ENCODE measurements at regions not wholly inside any gene's neighbourhood (a gene's known extent, or its start where the extent isn't known, plus 50 kb on each side); places are given as distances from the start of the nearest gene placed in this dataset.
"Not testable (repeated sequence)": the region's sequence is repeated elsewhere in the genome, so short reads cannot be mapped to it uniquely, and the experiment has no call there.

DNA sequence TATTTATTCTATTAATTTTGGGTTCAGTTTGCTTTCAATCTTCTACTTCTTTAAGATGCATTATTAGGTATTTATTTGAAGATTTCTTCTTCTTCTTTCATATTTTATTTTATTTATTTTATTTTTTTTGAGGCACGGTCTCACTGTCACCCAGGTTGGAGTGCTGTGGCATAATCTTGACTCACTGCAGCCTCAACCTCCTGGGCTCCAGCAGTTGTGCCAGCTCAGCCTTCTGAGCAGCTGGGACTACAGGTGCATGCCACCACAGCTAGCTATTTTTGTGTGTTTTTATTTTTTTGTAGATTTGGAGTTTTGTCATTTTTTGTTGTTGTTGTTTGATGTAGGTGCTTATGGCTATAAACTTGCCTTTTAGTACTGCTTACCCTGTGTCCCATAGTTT, 543.2 kb upstream of the SGO1 start:
- no peak for DNase-seq (ENCODE audit: low spot score)

GRCh38 chr3:20726786-20727185, 540.8 kb upstream of the SGO1 start:
- DNase-seq (ENCODE audit: low spot score), result no peak

DNA sequence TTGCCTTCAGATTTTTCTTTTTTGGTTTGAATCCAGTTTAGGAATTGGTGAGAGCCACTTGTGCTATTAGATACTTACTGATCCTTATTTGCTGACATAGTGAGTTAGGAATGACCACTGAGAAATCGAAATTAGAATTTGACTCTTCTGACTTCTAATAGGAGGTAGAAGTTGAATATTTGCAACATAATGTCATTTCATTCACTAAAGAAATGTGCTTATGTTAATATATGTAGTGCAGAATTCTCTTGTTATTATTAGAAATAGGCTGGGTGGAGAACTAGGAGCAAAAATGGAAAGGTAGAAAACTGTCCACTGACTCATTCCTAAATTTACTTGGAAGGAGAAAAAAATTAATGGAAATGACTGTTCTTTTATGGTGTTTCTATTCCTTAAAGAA, 538.2 kb upstream of the SGO1 start:
- no peak for DNase-seq (ENCODE audit: low spot score)

DNA sequence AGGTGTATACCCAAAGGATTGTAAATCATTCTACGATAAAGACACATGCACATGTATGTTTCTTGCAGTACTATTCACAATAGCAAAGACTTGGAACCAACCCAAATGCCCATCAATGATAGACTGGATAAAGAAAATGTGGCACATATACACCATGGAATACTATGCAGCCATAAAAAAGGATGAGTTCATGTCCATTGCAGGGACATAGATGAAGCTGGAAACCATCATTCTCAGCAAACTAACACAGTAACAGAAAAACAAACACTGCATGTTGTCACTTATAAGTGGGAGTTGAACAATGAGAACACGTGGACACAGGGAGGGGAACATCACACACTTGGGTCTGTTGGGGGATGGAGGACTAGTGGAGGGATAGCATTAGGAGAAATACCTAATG, 530.4 kb upstream of the SGO1 start:
- DNase-seq (ENCODE audit: low spot score), result not testable (repeated sequence)

GRCh38 chr3:20701641-20702040, 515.6 kb upstream of the SGO1 start:
- peak; percentile 2 for DNase-seq (ENCODE audit: low spot score)

GRCh38 chr3:20700714-20701113, 514.7 kb upstream of the SGO1 start:
- no peak for DNase-seq (ENCODE audit: low spot score)

- DNase-seq (ENCODE audit: low spot score), result no peak
Observed at GRCh38 chr3:20698896-20699295, 512.9 kb upstream of the SGO1 start.

DNA sequence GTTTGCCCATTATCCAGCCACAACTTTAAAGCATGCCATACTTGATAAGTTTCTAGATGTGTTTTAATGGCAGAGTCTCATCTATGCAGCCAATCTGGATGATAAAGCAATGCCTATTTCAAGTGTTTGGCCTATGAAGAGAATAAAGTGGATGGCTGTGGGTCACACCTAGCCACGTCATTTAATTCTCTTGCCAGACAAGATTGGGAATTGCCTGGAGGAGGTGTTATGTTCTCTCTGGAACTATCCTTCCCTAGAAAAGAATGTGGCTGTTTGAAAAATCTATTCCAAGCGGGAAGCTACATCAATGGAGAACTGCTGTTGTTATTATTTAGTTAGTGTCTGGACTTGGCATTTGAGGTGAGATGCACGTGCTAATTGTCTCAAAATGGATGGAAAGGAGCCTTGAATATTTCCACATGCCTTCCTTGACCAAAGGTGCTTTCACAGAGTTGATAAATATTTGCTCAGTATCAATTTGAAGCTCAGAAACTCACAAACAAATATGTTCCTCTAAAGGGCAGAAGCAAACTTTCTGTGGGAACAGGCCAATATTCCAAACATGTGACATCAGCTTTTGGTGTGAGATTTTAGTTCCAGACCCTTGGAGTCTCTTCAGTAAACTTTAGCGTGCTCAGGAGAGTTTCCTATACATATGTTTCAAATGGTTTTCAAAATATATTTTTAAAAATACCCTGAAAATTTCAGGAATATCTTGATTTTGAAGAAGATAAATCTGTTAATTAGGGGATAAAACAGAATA, 510.6 kb upstream of the SGO1 start:
- DNase-seq (ENCODE audit: low spot score), result no peak

- DNase-seq (ENCODE audit: low spot score), result no peak
Observed at GRCh38 chr3:20692675-20693074, 506.7 kb upstream of the SGO1 start.

DNA sequence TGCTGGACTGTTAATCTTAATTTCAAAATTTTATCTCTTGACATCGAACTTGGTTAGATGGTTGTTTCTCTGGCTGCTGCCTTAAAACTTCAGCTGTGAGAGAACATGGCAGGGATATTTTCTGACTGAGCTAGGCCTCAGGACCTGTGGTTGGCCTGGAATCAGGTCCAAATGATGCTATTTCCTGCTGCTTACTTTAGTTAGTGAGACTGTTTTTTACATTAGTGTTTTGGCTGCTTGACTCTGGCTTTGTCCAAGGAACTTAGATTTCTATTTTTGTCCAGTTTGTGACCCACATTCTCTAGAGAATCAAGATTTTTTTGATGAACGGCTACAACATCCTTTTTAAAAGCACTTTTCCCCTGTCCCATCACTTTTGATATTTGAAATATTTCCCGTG, 497.9 kb upstream of the SGO1 start:
- DNase-seq (ENCODE audit: low spot score), result no peak

DNA sequence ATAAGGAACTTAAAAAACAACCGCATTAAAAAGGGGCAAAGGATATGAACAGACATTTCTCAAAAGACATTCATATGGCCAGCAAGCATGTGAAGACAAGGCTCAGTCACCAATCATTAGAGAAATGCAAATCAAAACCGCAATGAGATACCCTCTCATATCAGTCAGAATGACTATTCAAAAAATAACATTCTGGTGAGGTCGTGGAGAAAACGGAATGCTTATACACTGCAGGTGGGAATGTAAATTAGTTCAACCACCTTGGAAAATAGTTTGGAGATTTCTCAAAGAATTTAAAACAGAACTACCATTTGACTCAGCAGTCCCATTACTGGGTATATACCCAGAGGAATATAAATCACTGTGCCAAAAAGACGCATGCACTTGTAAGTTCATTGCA, 496.6 kb upstream of the SGO1 start:
- DNase-seq (ENCODE audit: low spot score), result no peak

GRCh38 chr3:20680990-20681628, 495.1 kb upstream of the SGO1 start:
- no peak for DNase-seq (ENCODE audit: low spot score)

DNA sequence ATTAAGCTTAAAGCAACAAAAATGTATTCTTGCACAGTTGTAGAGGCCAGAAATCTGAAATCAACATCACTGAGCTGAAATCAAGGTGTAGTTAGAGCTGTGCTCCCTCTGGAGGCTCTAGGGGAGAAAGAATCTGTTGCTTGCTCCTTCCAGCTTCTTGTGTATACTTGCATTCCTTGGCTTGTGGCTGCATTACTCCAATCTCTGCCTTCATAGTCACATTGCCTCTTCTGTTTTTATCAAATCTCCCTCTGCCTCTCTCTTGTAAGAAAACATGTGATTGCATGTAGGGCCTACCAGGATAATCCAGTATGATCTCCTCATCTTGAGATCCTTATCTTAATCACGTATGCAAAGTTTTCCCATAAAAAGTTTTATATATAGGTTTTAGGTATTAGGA, 487.9 kb upstream of the SGO1 start:
- DNase-seq (ENCODE audit: low spot score), result no peak

- DNase-seq (ENCODE audit: low spot score), result no peak
Observed at GRCh38 chr3:20669675-20670074, 483.7 kb upstream of the SGO1 start.

- no peak for DNase-seq (ENCODE audit: low spot score)
Observed at GRCh38 chr3:20669184-20669583, 483.2 kb upstream of the SGO1 start.

DNA sequence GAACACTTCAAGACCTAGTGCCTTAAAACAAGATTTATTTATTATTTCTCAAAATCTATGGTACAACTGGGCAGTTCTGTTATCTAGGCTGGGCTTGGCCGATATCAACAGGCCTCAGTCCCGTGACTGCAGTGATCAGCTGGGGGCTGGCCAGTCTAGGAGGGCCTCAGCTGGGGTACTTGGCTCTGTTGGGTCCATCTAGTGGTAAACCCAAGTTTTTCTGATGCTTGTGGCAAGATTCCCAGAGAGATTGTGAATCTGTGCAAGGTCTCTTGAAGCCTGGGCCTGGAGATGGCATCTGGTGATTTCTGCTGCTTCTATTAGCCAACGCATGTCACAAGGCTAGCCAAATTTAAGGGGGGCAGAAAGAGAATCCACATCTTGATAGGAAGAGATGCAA, 482.4 kb upstream of the SGO1 start:
- peak; percentile 5 for DNase-seq (ENCODE audit: low spot score)

GRCh38 chr3:20666091-20666490, 480.1 kb upstream of the SGO1 start:
- no peak for DNase-seq (ENCODE audit: low spot score)

DNA sequence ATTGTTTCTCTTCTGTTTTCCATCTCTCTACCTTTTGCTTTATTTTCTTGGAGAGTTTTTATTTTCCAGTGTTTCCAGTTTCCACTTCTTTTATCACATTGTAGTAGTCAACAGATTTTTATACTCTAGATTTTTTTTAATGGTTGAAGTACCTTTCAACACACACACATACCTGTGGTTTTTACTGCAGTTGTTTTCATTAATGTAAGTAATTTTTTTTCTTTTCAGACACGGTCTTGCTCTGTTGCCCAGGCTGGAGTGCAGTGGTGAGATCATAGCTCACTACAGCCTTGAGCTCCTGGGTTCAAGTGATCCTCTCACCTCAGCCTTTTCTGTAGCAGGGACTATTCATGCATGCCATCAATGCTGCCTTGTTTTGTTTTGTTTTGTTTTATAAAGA, 472.5 kb upstream of the SGO1 start:
- no peak for DNase-seq (ENCODE audit: low spot score)

GRCh38 chr3:20657560-20657959, 471.6 kb upstream of the SGO1 start:
- no peak for DNase-seq (ENCODE audit: low spot score)

DNA sequence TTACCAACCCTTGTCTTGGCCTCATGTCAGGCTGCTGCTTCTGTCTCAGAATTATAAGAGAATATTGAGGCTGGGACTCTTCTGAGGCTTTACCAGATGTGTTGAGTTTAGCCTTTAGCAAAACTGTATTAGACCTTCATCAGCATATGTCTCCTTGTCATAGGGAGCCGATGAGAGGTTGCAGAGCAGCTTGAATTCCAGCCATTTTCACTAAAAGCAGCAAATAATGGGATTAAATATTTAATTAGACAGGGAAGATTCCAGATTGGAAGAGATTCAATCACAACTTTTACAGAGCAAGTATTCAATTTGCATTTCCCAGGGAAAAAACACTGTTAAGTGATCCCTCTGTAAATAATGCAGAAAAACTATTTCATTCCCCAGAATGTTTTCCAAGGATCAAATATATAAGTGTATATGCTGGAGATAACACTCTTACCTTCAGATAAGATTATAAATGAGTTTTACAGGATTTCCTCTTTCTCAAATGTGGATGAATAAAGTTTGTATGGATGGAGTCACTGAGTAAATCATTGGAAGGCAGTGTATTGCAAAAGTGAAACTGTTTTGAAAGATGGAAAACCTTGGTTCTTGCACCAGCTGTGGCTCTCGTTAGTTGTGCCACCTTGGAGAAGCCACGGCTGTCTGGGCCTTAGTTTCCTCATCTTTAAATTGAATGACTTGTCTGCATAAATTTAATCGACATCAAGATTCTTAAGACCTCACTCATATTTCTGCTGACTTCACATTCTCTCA, 466.4 kb upstream of the SGO1 start:
- DNase-seq (ENCODE audit: low spot score), result no peak

GRCh38 chr3:20648921-20649381, 462.9 kb upstream of the SGO1 start:
- no peak for DNase-seq (ENCODE audit: low spot score)

DNA sequence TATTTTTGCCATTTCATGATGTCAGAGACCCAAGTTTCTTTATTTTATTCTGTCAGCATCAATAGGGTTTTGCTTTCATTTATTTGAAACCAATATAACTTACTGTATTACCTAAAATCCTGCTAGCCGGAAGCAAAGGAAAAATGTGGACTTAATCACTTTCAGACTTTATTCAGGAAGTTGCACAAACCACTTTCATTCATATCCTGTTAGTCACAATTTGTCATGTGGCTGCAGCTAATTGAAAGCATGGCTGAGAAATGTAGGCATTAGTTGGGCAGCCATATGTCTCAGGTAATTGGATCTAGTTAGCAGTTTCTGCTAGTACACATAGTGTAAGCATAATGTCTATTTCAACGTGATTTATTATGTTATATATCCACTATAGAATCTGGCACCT, 462.3 kb upstream of the SGO1 start:
- DNase-seq (ENCODE audit: low spot score), result no peak

DNA sequence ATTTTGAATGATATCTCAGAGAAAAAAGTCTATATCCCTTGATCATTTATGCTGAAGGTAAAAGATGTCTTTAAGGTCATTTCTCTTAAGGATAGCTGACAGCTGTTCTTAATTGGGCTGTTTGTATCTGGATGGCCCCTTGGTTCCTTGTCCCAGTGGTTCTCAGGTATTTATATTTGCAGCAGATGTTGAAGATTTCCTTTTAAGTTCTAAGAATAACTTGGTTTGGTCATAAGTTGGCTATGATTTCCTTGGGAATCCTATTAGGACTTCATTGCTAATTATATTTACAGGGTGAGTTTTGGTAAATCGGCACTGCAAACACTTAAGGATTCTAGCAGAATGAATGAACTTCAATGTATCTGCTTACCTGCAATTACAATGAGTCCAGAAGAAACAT, 460.4 kb upstream of the SGO1 start:
- DNase-seq (ENCODE audit: low spot score), result no peak
